K562 (cell line): ENCODE measurements at regions not wholly inside any gene's neighbourhood (a gene's known extent, or its start where the extent isn't known, plus 50 kb on each side); places are given as distances from the start of the nearest gene placed in this dataset.

Experiments used
- ATAC-seq: fragments of 200-7000 bp; cut with Tn5 transposase; 3 replicates; pipeline ENCODE4 v1.9.1; 2020; ENCODE audit warnings: moderate library complexity
- BruUV-seq: library from RNA; stranded (reverse); fragments of 400-500 nt; replicated peaks from 2 replicates; lab custom pipeline; 2021; lab: Mats Ljungman, UMichigan
- CTCF ChIA-PET: fragments of 300-600 bp; formaldehyde crosslinking; extraction: SDS; loops from one replicate; lab custom pipeline; 2021; ENCODE audit warnings: low intra/inter-chr PET ratio; lab: Yijun Ruan, JAX
- POLR2A ChIA-PET: fragments of 300-600, 350-650 bp; sonication (Branson Sonifier 250); formaldehyde crosslinking; extraction: SDS; loops from one replicate; lab custom pipeline; 2021; ENCODE audit warnings: antibody characterized with exemption, inconsistent platforms; lab: Yijun Ruan, JAX
- DNase-seq, 4 experiments: peaks; one replicate each; pipeline versions ENCODE4 v3.0.0 to v3.0.0-alpha.2; 2011 to 2018; ENCODE audit warnings: low spot score in 3 of 4, mixed read lengths in 3 of 4; ENCODE audit errors: extremely low read depth in 1 of 4
- FAIRE-seq: peaks from 2 replicates; lab custom pipeline; 2011; peaks lifted over from hg19 to GRCh38; lab: Jason Lieb, UNC
- H2AFZ ChIP-seq: 2 replicates; pipeline ENCODE4 v1.6.0; 2011; ENCODE audit warnings: low read depth, low read length, control low read depth, inconsistent platforms
- H3K27ac ChIP-seq: fragments of 200-600 bp; 3 replicates; pipeline ENCODE4 v1.8.0; 2011; ENCODE audit warnings: low read depth, mild to moderate bottlenecking, control low read depth, inconsistent platforms, low read length, moderate library complexity, mixed read lengths; ENCODE audit errors: extremely low read depth
- H3K27me3 ChIP-seq, 2 experiments: fragments of 300-600 bp in 1 of 2; 2 replicates in 1 of 2; 3 replicates in 1 of 2; pipeline versions ENCODE4 v1.6.0 to v1.8.0; 2011; ENCODE audit warnings: inconsistent platforms in 2 of 2, low read length in 2 of 2, mild to moderate bottlenecking in 1 of 2, mixed read lengths in 1 of 2, moderate library complexity in 1 of 2; ENCODE audit not compliant: control insufficient read depth in 2 of 2, insufficient read depth in 2 of 2
- H3K36me3 ChIP-seq: fragments of 300-600 bp; 3 replicates; pipeline ENCODE4 v1.8.0; 2011; ENCODE audit warnings: mild to moderate bottlenecking, low read length, inconsistent platforms; ENCODE audit not compliant: control insufficient read depth, insufficient read depth
- H3K4me1 ChIP-seq, 2 experiments: fragments of 200-600 bp in 1 of 2; replicated peaks in 1 of 2; 2 replicates in 1 of 2; 3 replicates in 1 of 2; pipeline versions ENCODE4 v1.5.1 to v1.8.0; 2011; ENCODE audit warnings: inconsistent platforms in 2 of 2, low read length in 2 of 2, mild to moderate bottlenecking in 1 of 2, mixed read lengths in 1 of 2, moderate library complexity in 1 of 2; ENCODE audit not compliant: control insufficient read depth in 2 of 2, insufficient read depth in 2 of 2
- H3K4me2 ChIP-seq: 2 replicates; pipeline ENCODE4 v1.6.1; 2011; ENCODE audit warnings: low read length, control low read depth, inconsistent platforms, mixed read lengths; ENCODE audit not compliant: insufficient read depth
- H3K4me3 ChIP-seq: fragments of 200-600 bp; sonication (generic), shearing (Covaris generic); 2 replicates; pipeline ENCODE4 v1.5.1; 2016; ENCODE audit warnings: control low read depth, inconsistent platforms
- H3K79me2 ChIP-seq: fragments of 200-600 bp; 3 replicates; pipeline ENCODE4 v1.8.0; 2011; ENCODE audit warnings: low read length, inconsistent platforms; ENCODE audit not compliant: control insufficient read depth, insufficient read depth
- H3K9ac ChIP-seq, 2 experiments: 2 replicates each; pipeline versions ENCODE4 v1.6.0 to v1.6.1; 2011; ENCODE audit warnings: low read depth in 2 of 2, low read length in 2 of 2, control low read depth in 1 of 2, inconsistent platforms in 1 of 2, mild to moderate bottlenecking in 1 of 2, mixed read lengths in 1 of 2; ENCODE audit not compliant: insufficient read depth in 1 of 2
- H3K9me1 ChIP-seq: one replicate; pipeline ENCODE4 v1.6.0; 2011; ENCODE audit warnings: inconsistent platforms, mild to moderate bottlenecking, low read length, moderate library complexity; ENCODE audit not compliant: control insufficient read depth, insufficient read depth
- H3K9me3 ChIP-seq: replicated peaks from 2 replicates; pipeline ENCODE4 v1.5.1; 2011; ENCODE audit warnings: low read depth, low read length, inconsistent platforms; ENCODE audit not compliant: control insufficient read depth, insufficient read depth
- H4K20me1 ChIP-seq: replicated peaks from 2 replicates; pipeline ENCODE4 v1.6.1; 2011; ENCODE audit warnings: low read length, inconsistent platforms, mixed read lengths; ENCODE audit not compliant: control insufficient read depth, insufficient read depth
- ARID3A ChIP-seq: IDR thresholded peaks from 2 replicates; pipeline ENCODE4 v1.6.1; 2012; ENCODE audit warnings: low read depth, low read length, improper control_type of control experiment, borderline replicate concordance
- ETS2 ChIP-seq: IDR thresholded peaks from 2 replicates; pipeline ENCODE4 v1.6.1; 2016; ENCODE audit warnings: borderline replicate concordance, missing genetic modification characterization, mild to moderate bottlenecking, moderate library complexity, missing compliant biosample characterization; ENCODE audit not compliant: poor library complexity, severe bottlenecking
- ETV1 ChIP-seq: fragments of 450-650 bp; conservative IDR thresholded peaks from 2 replicates; pipeline ENCODE4 v1.6.1; 2016; ENCODE audit warnings: missing genetic modification characterization, control low read depth, low read depth, missing compliant biosample characterization
- HDAC6 ChIP-seq: IDR thresholded peaks from 2 replicates; pipeline ENCODE4 v1.6.1; 2012; ENCODE audit warnings: low read depth, mild to moderate bottlenecking, control low read depth, inconsistent platforms, low read length, moderate library complexity
- IRF9 ChIP-seq: fragments of 450-650 bp; IDR thresholded peaks from 2 replicates; pipeline ENCODE4 v1.6.1; 2016; ENCODE audit warnings: missing biosample characterization, missing genetic modification characterization
- NEUROD1 ChIP-seq: fragments of 150-350 bp; IDR thresholded peaks from 2 replicates; pipeline ENCODE4 v1.6.1; 2014; ENCODE audit warnings: borderline replicate concordance, low read length, low read depth; ENCODE audit not compliant: partially characterized antibody
- POU5F1 ChIP-seq: fragments of 150-350 bp; IDR thresholded peaks from 2 replicates; pipeline ENCODE4 v1.6.1; 2014; ENCODE audit warnings: borderline replicate concordance, low read length, low read depth, mild to moderate bottlenecking; ENCODE audit not compliant: partially characterized antibody
- RBM15 ChIP-seq: fragments of 200-400 bp; formaldehyde crosslinking; IDR thresholded peaks from 2 replicates; pipeline ENCODE4 v1.6.1; 2018; ENCODE audit warnings: mild to moderate bottlenecking, low read length, moderate library complexity; ENCODE audit not compliant: insufficient read depth
- SIN3B ChIP-seq: fragments of 450-650 bp; IDR thresholded peaks from 2 replicates; pipeline ENCODE4 v1.6.1; 2017; ENCODE audit warnings: low read depth, mild to moderate bottlenecking, moderate library complexity
- SMARCB1 ChIP-seq: IDR thresholded peaks from 2 replicates; pipeline ENCODE4 v1.6.1; 2011; ENCODE audit warnings: improper control_type of control experiment, low read depth; ENCODE audit not compliant: insufficient read length
- SRSF9 ChIP-seq: fragments of 200-400 bp; formaldehyde crosslinking; IDR thresholded peaks from 2 replicates; pipeline ENCODE4 v1.6.1; 2017; ENCODE audit warnings: low read depth, low read length, borderline replicate concordance
- XRCC3 ChIP-seq: fragments of 450-650 bp; IDR thresholded peaks from 2 replicates; pipeline ENCODE4 v1.6.1; 2017; ENCODE audit warnings: mild to moderate bottlenecking, moderate library complexity
- ZBED1 ChIP-seq: IDR thresholded peaks from 2 replicates; pipeline ENCODE4 v1.6.1; 2014
- ZBTB1 ChIP-seq: sonication (generic); formaldehyde crosslinking; IDR thresholded peaks from 2 replicates; pipeline ENCODE4 v1.8.1; 2023; ENCODE audit warnings: missing genetic modification reagents, low read depth, mild to moderate bottlenecking, borderline replicate concordance
- ZBTB34 ChIP-seq: fragments of 250-450 bp; sonication (Bioruptor Pico); IDR thresholded peaks from 2 replicates; pipeline ENCODE4 v1.8.0; 2021; ENCODE audit warnings: mild to moderate bottlenecking, moderate library complexity
- ZNF408 ChIP-seq: fragments of 250-450 bp; sonication (Bioruptor Pico); IDR thresholded peaks from 2 replicates; pipeline ENCODE4 v1.4.0; 2020; ENCODE audit warnings: low read depth, mild to moderate bottlenecking, moderate library complexity
- ZNF57 ChIP-seq: fragments of 450-650 bp; formaldehyde crosslinking; IDR thresholded peaks from 2 replicates; pipeline ENCODE4 v1.4.0; 2020; ENCODE audit warnings: mild to moderate bottlenecking, moderate library complexity
- in situ Hi-C: fragments of 300-500 bp; cut with MboI; formaldehyde crosslinking; loops from 4 replicates; pipeline ENCODE4 v1.15.0; 2018; ENCODE audit warnings: inconsistent platforms, mixed read lengths
- intact Hi-C: fragments of 100-400 bp; cut with micrococcal nuclease; formaldehyde crosslinking; loops from 2 replicates; pipeline ENCODE4 v1.14.2; 2022

DNA sequence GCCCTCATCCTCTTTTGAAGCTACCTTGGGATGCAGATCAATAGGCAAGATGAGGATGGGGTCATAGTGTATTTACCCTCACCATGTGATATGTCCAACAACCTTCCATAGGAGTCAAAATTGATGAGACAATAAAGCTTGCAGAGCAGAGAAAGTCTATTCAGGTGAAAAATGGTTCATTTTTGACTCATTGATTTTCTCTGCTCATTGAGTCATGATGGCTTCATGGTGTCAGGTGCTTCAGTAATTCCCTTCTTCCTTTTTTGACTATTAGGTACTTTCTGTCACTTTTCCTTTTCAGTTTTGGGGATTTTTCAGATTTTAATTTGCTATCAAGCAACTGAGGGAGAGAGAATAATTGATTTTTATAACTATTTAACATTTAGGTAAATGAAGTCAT is 55.9 kb upstream of the IL2 start:
- H3K9me3 ChIP-seq = no peaks in the 10 kb centered on the region
- in situ Hi-C loops = no loop called here
- no peaks in the 10 kb centered on the region for H3K79me2 ChIP-seq
- ATAC-seq (no peak), DNase-seq (no peak), FAIRE-seq (no peak)
- no peak overlapping the region for H3K9ac ChIP-seq
- no peak overlapping the region for H3K4me2 ChIP-seq
- H2AFZ ChIP-seq = no peak overlapping the region
- H3K27me3 ChIP-seq = peaks cover 0 to 4% of the 10 kb centered on the region in 2 experiments; a peak in 2 of 5 replicates
- no peaks in the 10 kb centered on the region for H3K36me3 ChIP-seq
- POLR2A ChIA-PET = no interaction called here
- no peaks in the 10 kb centered on the region; a peak in 1 of 5 replicates for H3K4me1 ChIP-seq
- H3K9me1 ChIP-seq = no peaks in the 10 kb centered on the region
- H3K27ac ChIP-seq = no peak overlapping the region
- intact Hi-C loops = no loop called here
- H4K20me1 ChIP-seq = no peaks in the 10 kb centered on the region
- TF ChIP-seq NEUROD1 (no peak), RBM15 (no peak), IRF9 (no peak), ZBTB34 (CRISPR knock-in tag) (no peak), SRSF9 (no peak), ZNF57 (CRISPR knock-in tag) (no peak), ZNF408 (CRISPR knock-in tag) (no peak), ZBTB1 (no peak), ETS2 (no peak), SMARCB1 (no peak), HDAC6 (no peak), ZBED1 (no peak), ETV1 (tag) (no peak), SIN3B (no peak), POU5F1 (no peak), ARID3A (no peak), XRCC3 (no peak)
- no peak overlapping the region for H3K4me3 ChIP-seq
- BruUV-seq = no TSS peak
- CTCF ChIA-PET = no interaction called here
